GM12878 (cell line): ENCODE measurements at regions not wholly inside any gene's neighbourhood (a gene's known extent, or its start where the extent isn't known, plus 50 kb on each side); places are given as distances from the start of the nearest gene placed in this dataset.

Source experiments
- ATAC-seq: fragments of 200-7000 bp; cut with Tn5 transposase; 3 replicates; pipeline ENCODE4 v1.9.1; 2020; ENCODE audit warnings: mild to moderate bottlenecking, moderate library complexity
- BruUV-seq: library from RNA; stranded (reverse); fragments of 400-500 nt; replicated peaks from 2 replicates; lab custom pipeline; 2021; lab: Mats Ljungman, UMichigan
- CTCF ChIA-PET: fragments of 300-600 bp; sonication (Branson Sonifier 250); formaldehyde crosslinking; extraction: SDS; loops from one replicate; lab custom pipeline; 2021; ENCODE audit warnings: inconsistent platforms; lab: Yijun Ruan, JAX
- POLR2A ChIA-PET: fragments of 350-600 bp; formaldehyde crosslinking; extraction: SDS; loops from one replicate; lab custom pipeline; 2021; ENCODE audit warnings: inconsistent platforms; lab: Charles Lee
- RAD21 ChIA-PET: fragments of 300-600 bp; sonication (Branson Sonifier 250); formaldehyde crosslinking; loops from one replicate; lab custom pipeline; 2023; ENCODE audit warnings: antibody characterized with exemption; ENCODE audit not compliant: unreplicated experiment; lab: Charles Lee
- SMC1A ChIA-PET: fragments of 300-600 bp; sonication (Branson Sonifier 250); formaldehyde crosslinking; loops from one replicate; lab custom pipeline; 2023; ENCODE audit not compliant: unreplicated experiment, uncharacterized antibody; lab: Charles Lee
- DNase-seq: peaks from one replicate; pipeline ENCODE4 v3.0.0-alpha.2; 2011; ENCODE audit warnings: low read depth, low spot score
- FAIRE-seq: peaks from 3 replicates; lab custom pipeline; 2011; peaks lifted over from hg19 to GRCh38; lab: Jason Lieb, UNC
- H2AFZ ChIP-seq: 2 replicates; pipeline ENCODE4 v1.6.0; 2011; ENCODE audit warnings: low read depth, low read length, control low read depth; ENCODE audit not compliant: control insufficient read depth
- H3K27ac ChIP-seq: 2 replicates; pipeline ENCODE4 v1.5.1; 2011; ENCODE audit warnings: control low read depth; ENCODE audit not compliant: control insufficient read depth, insufficient read depth
- H3K27me3 ChIP-seq, 2 experiments: replicated peaks in 1 of 2; 2 replicates each; pipeline versions ENCODE4 v1.6.0 to v1.6.1; 2011; ENCODE audit warnings: low read length in 1 of 2; ENCODE audit not compliant: control insufficient read depth in 2 of 2, insufficient read depth in 2 of 2
- H3K36me3 ChIP-seq, 2 experiments: 2 replicates each; pipeline ENCODE4 v1.5.1; 2011; ENCODE audit warnings: low read length in 1 of 2; ENCODE audit not compliant: control insufficient read depth in 2 of 2, insufficient read depth in 2 of 2
- H3K4me1 ChIP-seq: 2 replicates; pipeline ENCODE4 v1.6.1; 2011; ENCODE audit warnings: mild to moderate bottlenecking, low read length, moderate library complexity, mixed read lengths; ENCODE audit not compliant: control insufficient read depth, insufficient read depth
- H3K4me2 ChIP-seq: 2 replicates; pipeline ENCODE4 v1.6.0; 2011; ENCODE audit warnings: control low read depth; ENCODE audit not compliant: control insufficient read depth, insufficient read depth
- H3K4me3 ChIP-seq: fragments of 200-600 bp; sonication (generic); 2 replicates; pipeline ENCODE4 v1.5.1; 2016
- H3K79me2 ChIP-seq: 2 replicates; pipeline ENCODE4 v1.6.0; 2011; ENCODE audit warnings: low read length; ENCODE audit not compliant: control insufficient read depth, insufficient read depth
- H3K9ac ChIP-seq: 2 replicates; pipeline ENCODE4 v1.8.0; 2011; ENCODE audit warnings: low read length, control low read depth, mixed read lengths; ENCODE audit not compliant: control insufficient read depth, insufficient read depth
- H3K9me3 ChIP-seq: replicated peaks from 3 replicates; pipeline ENCODE4 v1.5.1; 2011; ENCODE audit warnings: mild to moderate bottlenecking, low read length; ENCODE audit not compliant: control insufficient read depth, insufficient read depth
- H4K20me1 ChIP-seq: 2 replicates; pipeline ENCODE4 v1.6.0; 2011; ENCODE audit not compliant: control insufficient read depth, insufficient read depth
- CREM ChIP-seq: IDR thresholded peaks from 2 replicates; pipeline ENCODE4 v1.6.1; 2014; ENCODE audit warnings: antibody characterized with exemption, low read depth
- EED ChIP-seq: sonication (generic); IDR thresholded peaks from 2 replicates; pipeline ENCODE4 v1.6.1; 2016; ENCODE audit warnings: antibody characterized with exemption, low read depth
- GATAD2B ChIP-seq: fragments of 450-650 bp; conservative IDR thresholded peaks from 2 replicates; pipeline ENCODE4 v1.6.1; 2017; ENCODE audit warnings: low read depth, mild to moderate bottlenecking, moderate library complexity
- RAD21 ChIP-seq: IDR thresholded peaks from 2 replicates; pipeline ENCODE4 v1.6.1; 2011; ENCODE audit warnings: mild to moderate bottlenecking, low read depth, low read length, moderate library complexity; ENCODE audit not compliant: insufficient read depth
- RAD51 ChIP-seq: fragments of 450-650 bp; IDR thresholded peaks from 2 replicates; pipeline ENCODE4 v1.6.1; 2016; ENCODE audit warnings: moderate library complexity, mild to moderate bottlenecking, inconsistent platforms
- RUNX3 ChIP-seq: IDR thresholded peaks from 2 replicates; pipeline ENCODE4 v1.6.1; 2012; ENCODE audit warnings: low read length, inconsistent platforms
- SIN3A ChIP-seq: IDR thresholded peaks from 2 replicates; pipeline ENCODE4 v1.6.1; 2012; ENCODE audit warnings: low read depth, low read length, improper control_type of control experiment
- SUZ12 ChIP-seq: fragments of 200-600 bp; sonication (generic); IDR thresholded peaks from one replicate; pipeline ENCODE4 v1.6.1; 2018; ENCODE audit warnings: antibody characterized with exemption, mild to moderate bottlenecking; ENCODE audit not compliant: unreplicated experiment
- TCF12 ChIP-seq: IDR thresholded peaks from 2 replicates; pipeline ENCODE4 v1.6.1; 2011; ENCODE audit warnings: low read depth, mild to moderate bottlenecking, low read length
- WGBS: methylation state at CpG from one replicate; pipeline ENCODE4 v1.1.6; 2016; ENCODE audit warnings: low lambda C conversion rate; ENCODE audit not compliant: insufficient replicate concordance, insufficient coverage; ENCODE audit errors: missing lambda C conversion rate; 5-methylcytosine and 5-hydroxymethylcytosine counted together
- in situ Hi-C: fragments of 300-500 bp; cut with MboI; formaldehyde crosslinking; loops from 9 replicates; pipeline ENCODE4 v1.14.3; 2018; ENCODE audit warnings: mixed read lengths
- intact Hi-C: fragments of 100-400 bp; cut with micrococcal nuclease; formaldehyde crosslinking; loops from one replicate; pipeline ENCODE4 v1.14.2; 2022; ENCODE audit not compliant: unreplicated experiment
- TF ChIP-seq, protein P1 (sequence below): fragments of 450-650 bp; IDR thresholded peaks from 2 replicates; pipeline ENCODE4 v1.6.1; 2016; ENCODE audit warnings: mild to moderate bottlenecking, moderate library complexity, borderline replicate concordance

DNA sequence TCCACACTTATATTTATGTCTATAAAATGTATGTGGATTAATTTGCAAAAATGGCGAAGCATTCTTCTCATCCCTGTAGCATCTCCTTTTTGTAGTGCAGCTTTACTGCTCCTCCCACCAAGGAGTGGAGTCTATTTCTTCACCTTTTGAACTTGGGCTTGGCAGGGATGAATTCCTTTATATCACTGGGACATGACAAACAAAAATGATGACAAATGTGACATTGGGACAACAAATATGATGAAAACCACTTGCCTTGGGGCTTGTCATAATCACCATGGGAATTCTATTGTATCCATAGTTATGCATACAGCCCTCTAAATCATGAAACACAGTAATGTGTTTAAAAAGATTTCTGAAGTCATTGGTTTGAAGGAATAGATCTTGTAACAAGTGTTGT is 155.0 kb downstream of the TNFSF18 start (continued):
- TF ChIP-seq RUNX3: no peak
- no peak for TF ChIP-seq RAD21
- TF ChIP-seq RAD51: no peak
- no peak for TF ChIP-seq SUZ12
- no peak for TF ChIP-seq GATAD2B
- TF ChIP-seq, protein P1, sequence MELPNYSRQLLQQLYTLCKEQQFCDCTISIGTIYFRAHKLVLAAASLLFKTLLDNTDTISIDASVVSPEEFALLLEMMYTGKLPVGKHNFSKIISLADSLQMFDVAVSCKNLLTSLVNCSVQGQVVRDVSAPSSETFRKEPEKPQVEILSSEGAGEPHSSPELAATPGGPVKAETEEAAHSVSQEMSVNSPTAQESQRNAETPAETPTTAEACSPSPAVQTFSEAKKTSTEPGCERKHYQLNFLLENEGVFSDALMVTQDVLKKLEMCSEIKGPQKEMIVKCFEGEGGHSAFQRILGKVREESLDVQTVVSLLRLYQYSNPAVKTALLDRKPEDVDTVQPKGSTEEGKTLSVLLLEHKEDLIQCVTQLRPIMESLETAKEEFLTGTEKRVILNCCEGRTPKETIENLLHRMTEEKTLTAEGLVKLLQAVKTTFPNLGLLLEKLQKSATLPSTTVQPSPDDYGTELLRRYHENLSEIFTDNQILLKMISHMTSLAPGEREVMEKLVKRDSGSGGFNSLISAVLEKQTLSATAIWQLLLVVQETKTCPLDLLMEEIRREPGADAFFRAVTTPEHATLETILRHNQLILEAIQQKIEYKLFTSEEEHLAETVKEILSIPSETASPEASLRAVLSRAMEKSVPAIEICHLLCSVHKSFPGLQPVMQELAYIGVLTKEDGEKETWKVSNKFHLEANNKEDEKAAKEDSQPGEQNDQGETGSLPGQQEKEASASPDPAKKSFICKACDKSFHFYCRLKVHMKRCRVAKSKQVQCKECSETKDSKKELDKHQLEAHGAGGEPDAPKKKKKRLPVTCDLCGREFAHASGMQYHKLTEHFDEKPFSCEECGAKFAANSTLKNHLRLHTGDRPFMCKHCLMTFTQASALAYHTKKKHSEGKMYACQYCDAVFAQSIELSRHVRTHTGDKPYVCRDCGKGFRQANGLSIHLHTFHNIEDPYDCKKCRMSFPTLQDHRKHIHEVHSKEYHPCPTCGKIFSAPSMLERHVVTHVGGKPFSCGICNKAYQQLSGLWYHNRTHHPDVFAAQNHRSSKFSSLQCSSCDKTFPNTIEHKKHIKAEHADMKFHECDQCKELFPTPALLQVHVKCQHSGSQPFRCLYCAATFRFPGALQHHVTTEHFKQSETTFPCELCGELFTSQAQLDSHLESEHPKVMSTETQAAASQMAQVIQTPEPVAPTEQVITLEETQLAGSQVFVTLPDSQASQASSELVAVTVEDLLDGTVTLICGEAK: no peak

DNA sequence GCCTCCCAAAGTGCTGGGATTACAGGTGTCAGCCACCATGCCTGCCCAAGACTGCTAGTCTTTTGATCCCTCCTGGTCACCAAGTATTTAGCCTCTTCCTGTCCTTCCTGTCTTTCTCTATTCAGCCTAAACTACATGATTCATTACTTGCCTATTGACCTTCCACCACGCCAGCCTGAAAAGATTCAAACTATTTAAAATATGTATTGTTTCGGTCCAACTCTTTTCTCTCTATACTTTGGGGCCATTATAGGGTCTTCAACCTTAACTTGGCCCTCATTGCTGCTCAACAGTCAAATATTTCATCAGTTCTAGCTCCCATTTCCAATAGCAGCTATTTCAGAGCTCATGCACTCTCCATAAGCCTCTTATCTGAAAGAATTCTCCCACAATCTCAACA is 153.0 kb downstream of the TNFSF18 start:
- in situ Hi-C loops (no loop called here), intact Hi-C loops (loop anchor here (10.0 kb wide), 1 partner anchor 297 kb away; no protein-coding TSS in a partner anchor)
- CTCF ChIA-PET: no interaction called here
- ATAC-seq (no peak), DNase-seq (no peak), FAIRE-seq (no peak)
- SMC1A ChIA-PET: interaction anchor here (1.6 kb wide), 1 partner anchor 11 kb away, joined by 6 read pairs; no protein-coding TSS in a partner anchor
- Histone ChIP-seq H4K20me1 (no peaks in the 10 kb centered on the region), H3K9ac (no peak overlapping the region), H3K27me3 (peaks cover 1 to 7% of the 10 kb centered on the region in 2 experiments; a peak in 2 of 4 replicates), H2AFZ (no peak overlapping the region), H3K4me2 (no peak overlapping the region), H3K27ac (no peak overlapping the region), H3K79me2 (no peaks in the 10 kb centered on the region), H3K4me3 (no peak overlapping the region), H3K4me1 (peaks cover 11% of the 10 kb centered on the region; the same call in 1 of the 2 replicates), H3K36me3 (no peaks in the 10 kb centered on the region), H3K9me3 (no peaks in the 10 kb centered on the region)
- POLR2A ChIA-PET: no interaction called here
- TF ChIP-seq TCF12: no peak
- no peak for TF ChIP-seq CREM
- no peak for TF ChIP-seq EED
- no peak for TF ChIP-seq SIN3A
- RAD21 ChIA-PET: no interaction called here
- 17% methylated on average over 2 of the region's 2 CpGs for WGBS
- BruUV-seq: no TSS peak
